HL-60 (cell line): ENCODE measurements at regions not wholly inside any gene's neighbourhood (a gene's known extent, or its start where the extent isn't known, plus 50 kb on each side); places are given as distances from the start of the nearest gene placed in this dataset.
A peak's percentile ranks its signal among the peaks of the same experiment; 100 is the strongest.

Experiments
- DNase-seq, 2 experiments: peaks; one replicate each; pipeline ENCODE4 v3.0.0-alpha.2; 2010 to 2020; ENCODE audit warnings: low read depth in 1 of 2, low spot score in 1 of 2
- H3K27ac ChIP-seq: fragments of 250-450 bp; sonication (Bioruptor Pico); replicated peaks from 2 replicates; pipeline ENCODE4 v1.5.1; 2020; ENCODE audit warnings: mild to moderate bottlenecking, moderate library complexity
- H3K27me3 ChIP-seq: fragments of 250-450 bp; sonication (Bioruptor Pico); 2 replicates; pipeline ENCODE4 v1.5.1; 2021; ENCODE audit warnings: mild to moderate bottlenecking, moderate library complexity; ENCODE audit not compliant: insufficient read depth, poor library complexity, severe bottlenecking
- H3K4me3 ChIP-seq: replicated peaks from 2 replicates; pipeline ENCODE4 v1.5.1; 2011; ENCODE audit warnings: mild to moderate bottlenecking, control low read depth, low read length; ENCODE audit not compliant: insufficient read depth
- GABPA ChIP-seq: IDR thresholded peaks from 2 replicates; pipeline ENCODE4 v1.6.1; 2012; ENCODE audit warnings: low read depth
- POLR2AphosphoS5 ChIP-seq: IDR thresholded peaks from 2 replicates; pipeline ENCODE4 v1.6.1; 2012; ENCODE audit warnings: low read depth
- REST ChIP-seq: IDR thresholded peaks from 2 replicates; pipeline ENCODE4 v1.6.1; 2012; ENCODE audit warnings: low read depth; ENCODE audit not compliant: insufficient replicate concordance
- SPI1 ChIP-seq: IDR thresholded peaks from 2 replicates; pipeline ENCODE4 v1.6.1; 2012; ENCODE audit warnings: low read depth, mild to moderate bottlenecking, borderline replicate concordance
- TF ChIP-seq, protein P1 (sequence below): IDR thresholded peaks from one replicate; pipeline ENCODE4 v1.5.1; 2011; ENCODE audit warnings: low read length, control low read depth, inconsistent platforms; ENCODE audit not compliant: insufficient read depth

DNA sequence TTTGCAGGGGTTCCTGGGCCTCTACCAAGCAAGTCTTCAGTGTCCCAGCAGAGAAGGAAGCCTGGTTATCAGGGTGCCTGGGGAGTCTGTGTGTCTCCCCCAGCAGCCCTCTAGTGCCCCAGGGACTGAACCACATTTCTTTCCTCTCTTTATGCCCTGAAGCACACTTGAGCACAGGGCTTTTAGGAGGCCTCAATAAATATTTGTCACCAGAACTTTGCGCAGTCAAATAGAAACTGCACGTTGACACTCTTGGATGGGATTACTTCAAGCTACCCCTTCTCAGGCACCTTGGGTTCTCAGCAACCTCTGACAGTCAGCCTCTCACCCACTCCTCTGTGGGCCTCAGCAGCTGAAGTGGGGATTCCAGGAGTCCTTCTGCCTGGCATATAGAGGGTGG is 226.6 kb upstream of the HES1 start:
- DNase-seq: no peak
- no peaks in the 10 kb centered on the region for H3K27me3 ChIP-seq
- no peak overlapping the region for H3K4me3 ChIP-seq
- H3K27ac ChIP-seq: peak overlapping the region; percentile 75
- no peak for TF ChIP-seq REST
- TF ChIP-seq GABPA: no peak
- TF ChIP-seq, protein P1, sequence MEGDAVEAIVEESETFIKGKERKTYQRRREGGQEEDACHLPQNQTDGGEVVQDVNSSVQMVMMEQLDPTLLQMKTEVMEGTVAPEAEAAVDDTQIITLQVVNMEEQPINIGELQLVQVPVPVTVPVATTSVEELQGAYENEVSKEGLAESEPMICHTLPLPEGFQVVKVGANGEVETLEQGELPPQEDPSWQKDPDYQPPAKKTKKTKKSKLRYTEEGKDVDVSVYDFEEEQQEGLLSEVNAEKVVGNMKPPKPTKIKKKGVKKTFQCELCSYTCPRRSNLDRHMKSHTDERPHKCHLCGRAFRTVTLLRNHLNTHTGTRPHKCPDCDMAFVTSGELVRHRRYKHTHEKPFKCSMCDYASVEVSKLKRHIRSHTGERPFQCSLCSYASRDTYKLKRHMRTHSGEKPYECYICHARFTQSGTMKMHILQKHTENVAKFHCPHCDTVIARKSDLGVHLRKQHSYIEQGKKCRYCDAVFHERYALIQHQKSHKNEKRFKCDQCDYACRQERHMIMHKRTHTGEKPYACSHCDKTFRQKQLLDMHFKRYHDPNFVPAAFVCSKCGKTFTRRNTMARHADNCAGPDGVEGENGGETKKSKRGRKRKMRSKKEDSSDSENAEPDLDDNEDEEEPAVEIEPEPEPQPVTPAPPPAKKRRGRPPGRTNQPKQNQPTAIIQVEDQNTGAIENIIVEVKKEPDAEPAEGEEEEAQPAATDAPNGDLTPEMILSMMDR: no peak
- no peak for TF ChIP-seq POLR2AphosphoS5
- no peak for TF ChIP-seq SPI1

DNA sequence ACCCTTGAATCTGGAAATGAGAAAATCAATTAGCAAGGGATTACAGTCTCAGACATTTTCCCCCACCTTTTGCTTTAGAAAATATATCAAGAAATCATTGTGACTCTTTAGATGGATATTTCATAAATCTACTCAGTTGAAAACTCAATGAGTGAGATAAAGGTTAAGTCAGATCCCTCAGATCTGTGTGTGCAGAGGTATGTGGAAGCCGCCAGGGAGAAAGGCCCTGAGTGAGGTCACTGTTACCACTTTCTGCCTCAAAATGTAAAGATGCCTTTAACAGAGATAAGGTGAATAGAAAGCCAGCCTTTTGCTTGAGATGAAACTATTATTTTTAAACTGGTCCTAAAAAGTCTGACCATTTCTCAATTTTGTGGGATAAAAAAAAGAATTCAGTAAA is 225.6 kb upstream of the HES1 start:
- no peak for TF ChIP-seq REST
- TF ChIP-seq, protein P1: no peak
- TF ChIP-seq SPI1: no peak
- no peak for TF ChIP-seq GABPA
- no peak for TF ChIP-seq POLR2AphosphoS5
- DNase-seq: no peak
- Histone ChIP-seq H3K27me3 (no peaks in the 10 kb centered on the region), H3K27ac (peak overlapping the region; percentile 75), H3K4me3 (no peak overlapping the region)

DNA sequence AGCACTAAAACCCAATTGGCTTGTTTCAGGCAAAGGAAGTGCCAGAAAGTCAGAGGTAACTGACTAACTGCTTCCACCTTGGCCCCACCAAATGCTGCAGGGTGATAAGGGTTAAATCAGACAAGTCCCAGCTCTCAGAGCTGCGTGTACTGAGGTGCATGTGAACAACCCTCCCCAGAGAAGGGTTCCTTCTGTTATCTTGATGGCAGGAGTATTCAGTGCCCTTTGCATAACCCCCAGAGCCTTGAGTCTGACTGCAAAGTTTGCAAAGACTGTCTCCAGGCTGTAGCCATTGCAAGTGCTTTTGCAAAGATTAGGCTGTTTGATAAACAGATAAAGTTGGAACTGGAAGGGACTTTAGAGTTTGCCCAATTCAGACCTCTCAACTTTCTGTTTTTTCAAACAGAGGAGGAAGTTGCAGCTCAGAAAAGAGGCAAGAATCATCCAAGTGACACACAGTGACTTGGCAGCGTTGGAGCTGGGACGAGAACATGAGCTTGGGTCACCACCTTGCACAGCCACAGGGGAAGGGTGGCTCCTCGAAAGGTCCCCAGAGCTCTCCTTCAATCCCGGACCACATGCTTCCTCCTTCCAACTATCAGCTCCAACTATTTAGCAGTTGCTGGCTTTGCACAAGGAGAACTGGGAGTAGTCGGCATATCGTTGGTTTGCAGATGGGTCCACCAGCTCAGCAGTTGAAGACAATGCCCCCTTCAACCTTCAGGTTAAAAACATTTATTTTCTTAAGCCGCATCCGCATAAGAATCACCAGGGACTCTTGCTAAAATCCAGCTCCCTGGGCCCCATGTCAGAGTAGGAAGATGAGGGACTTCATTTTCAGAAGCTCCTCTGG is 224.8 kb upstream of the HES1 start:
- peak; percentile 43 to 86 for DNase-seq
- no peaks in the 10 kb centered on the region for H3K27me3 ChIP-seq
- no peak overlapping the region for H3K4me3 ChIP-seq
- TF ChIP-seq, protein P1: no peak
- no peak for TF ChIP-seq GABPA
- peak; percentile 56 for TF ChIP-seq POLR2AphosphoS5
- peak; percentile 15 for TF ChIP-seq REST
- peak; percentile 32; the same call in 1 of the 2 replicates for TF ChIP-seq SPI1
- peak overlapping the region; percentile 75 for H3K27ac ChIP-seq
